SIG-M5 treated with dmso at 0.1 percent for 504 hours (cell line): ENCODE measurements at regions not wholly inside any gene's neighbourhood (a gene's known extent, or its start where the extent isn't known, plus 50 kb on each side); places are given as distances from the start of the nearest gene placed in this dataset.
"Not testable (repeated sequence)": the region's sequence is repeated elsewhere in the genome, so short reads cannot be mapped to it uniquely, and the experiment has no call there.

ENCODE experiments used
- DNase-seq: peaks from one replicate; lab custom pipeline; 2025; ENCODE audit not compliant: unreplicated experiment; lab: John Stamatoyannopoulos, UW

DNA sequence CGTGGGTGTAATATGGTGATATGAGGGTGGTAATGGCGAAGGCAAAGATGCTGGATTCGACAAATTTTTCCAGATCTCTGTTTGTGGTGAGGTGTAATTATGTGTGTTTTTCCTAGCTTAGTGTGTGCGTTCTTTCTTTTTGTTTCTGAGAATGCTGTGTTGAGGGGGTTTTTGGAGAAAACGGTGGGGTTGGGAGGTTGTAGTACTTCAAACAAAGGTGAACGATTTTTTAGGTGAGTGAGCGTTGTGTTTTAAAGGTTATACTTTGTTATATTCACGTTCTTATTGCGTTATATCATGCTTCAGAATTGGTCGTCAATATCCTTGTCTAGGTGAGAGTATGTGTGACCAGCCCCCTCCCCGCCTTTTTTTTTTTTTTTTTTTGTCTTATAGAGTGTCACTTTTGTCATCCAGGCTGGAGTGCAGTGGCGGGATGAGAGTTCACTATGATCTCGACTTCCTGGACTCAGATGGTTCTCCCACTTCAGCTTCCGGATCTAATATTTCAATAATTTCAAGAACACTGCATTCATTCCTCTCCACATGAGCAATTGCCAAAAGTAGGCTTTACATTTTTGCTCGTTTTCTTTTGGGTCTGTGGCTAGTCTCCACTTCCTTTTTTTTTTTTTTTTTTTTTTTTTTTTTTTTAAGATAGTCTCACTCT, 82.2 kb upstream of the RNU2-1 start:
- no peak for DNase-seq

DNA sequence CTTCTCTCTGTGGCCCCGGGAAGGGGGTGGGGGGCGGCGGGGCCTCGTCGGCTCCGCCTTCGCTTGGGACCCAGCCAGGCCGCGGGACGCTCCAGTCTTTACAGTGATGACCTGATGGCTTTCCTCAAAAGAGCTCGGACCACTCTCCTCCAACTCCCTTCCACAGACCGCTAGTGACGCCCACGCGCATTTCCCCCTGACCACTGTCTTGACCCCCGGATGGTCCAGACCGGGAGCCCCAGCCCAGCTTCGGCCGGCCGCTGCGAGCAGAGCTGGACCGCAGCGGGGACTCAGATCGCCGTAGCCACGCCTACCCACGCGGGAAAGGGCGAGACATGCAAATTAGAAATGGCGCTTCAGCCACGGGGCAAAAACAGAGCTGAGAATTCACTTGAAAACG, 81.6 kb upstream of the RNU2-1 start:
- no peak for DNase-seq

GRCh38 chr17:43314611-43315011, 80.8 kb upstream of the RNU2-1 start:
- DNase-seq = no peak

DNA sequence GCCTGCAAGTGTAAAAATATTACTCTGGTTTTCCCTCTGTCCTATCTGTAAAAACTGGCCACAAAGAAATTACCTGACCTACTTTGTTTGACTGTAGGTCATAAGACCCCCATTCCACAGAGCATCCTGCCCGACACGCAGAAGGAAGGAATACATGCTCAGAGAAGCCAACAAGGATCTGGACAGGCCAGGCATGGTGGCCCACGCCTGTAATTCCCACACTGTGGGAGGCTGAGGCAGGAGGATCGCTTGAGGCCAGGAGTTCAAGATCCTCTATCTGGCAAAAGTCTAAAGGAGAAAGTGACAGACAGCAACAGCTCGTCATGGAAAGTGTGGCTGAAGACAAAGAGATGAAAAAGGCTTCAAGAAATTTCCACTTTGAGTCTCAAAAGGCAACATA, 78.2 kb upstream of the RNU2-1 start:
- DNase-seq = no peak

- DNase-seq = no peak
Measured at GRCh38 chr17:43309505-43310332, 75.9 kb upstream of the RNU2-1 start.

- no peak for DNase-seq
Measured at GRCh38 chr17:43308999-43309398, 75.2 kb upstream of the RNU2-1 start.

DNA sequence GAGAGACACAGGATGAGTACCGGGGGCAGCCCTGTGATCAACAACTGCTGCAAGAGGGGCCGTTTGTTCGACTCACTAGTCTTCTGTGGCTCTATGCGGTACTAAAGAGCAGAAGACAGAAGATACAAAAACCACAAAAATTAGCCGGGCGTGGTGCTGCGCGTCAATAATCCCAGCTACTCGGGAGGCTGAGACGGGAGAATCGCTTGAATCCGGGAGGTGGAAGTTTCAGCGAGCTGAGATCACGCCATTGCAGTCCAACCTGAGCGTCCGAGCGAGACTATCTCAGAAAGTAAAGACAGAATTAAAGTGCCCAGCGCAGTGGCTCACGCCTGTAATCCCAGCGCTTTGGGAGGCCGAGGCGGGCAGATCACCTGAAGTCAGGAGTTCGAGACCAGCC, 71.0 kb upstream of the RNU2-1 start:
- not testable (repeated sequence) for DNase-seq

- DNase-seq = not testable (repeated sequence)
Measured at GRCh38 chr17:43303049-43303448, 69.3 kb upstream of the RNU2-1 start.

DNA sequence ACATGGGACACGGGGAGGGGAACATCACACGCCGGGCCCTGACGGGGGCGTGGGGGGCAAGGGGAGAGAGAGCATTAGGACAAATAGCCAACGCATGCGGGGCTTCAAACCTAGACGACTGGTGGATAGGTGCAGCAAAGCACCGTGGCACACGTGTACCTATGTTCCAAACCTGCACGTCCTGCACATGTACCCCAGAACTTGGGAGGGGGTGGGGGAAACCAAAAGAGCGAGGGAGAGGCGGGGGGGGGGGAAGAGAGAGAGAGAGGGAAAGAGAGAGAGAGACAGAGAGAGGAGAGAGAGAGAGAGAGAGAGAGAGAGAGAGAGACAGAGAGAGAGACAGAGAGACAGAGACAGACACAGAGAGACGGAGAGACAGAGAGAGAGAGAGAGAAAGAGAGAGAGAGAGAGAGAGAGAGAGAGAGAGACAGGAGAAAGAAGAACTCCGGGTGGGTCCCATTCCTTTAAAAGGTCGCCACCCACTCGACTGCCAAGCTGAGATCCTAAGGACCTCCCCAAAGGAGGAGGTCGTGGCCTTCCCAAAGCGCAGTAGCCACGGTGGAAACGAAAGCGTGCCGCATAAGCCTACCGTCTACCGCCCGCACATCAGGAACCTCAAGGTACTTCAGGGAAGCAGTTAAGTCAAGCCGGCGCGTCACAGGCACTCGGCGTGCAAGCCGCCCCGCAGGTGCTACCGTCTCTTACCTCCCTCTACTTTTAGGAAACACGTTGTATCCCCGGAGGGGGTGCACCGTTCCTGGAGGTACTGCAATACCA, 65.7 kb upstream of the RNU2-1 start:
- DNase-seq = not testable (repeated sequence)

DNA sequence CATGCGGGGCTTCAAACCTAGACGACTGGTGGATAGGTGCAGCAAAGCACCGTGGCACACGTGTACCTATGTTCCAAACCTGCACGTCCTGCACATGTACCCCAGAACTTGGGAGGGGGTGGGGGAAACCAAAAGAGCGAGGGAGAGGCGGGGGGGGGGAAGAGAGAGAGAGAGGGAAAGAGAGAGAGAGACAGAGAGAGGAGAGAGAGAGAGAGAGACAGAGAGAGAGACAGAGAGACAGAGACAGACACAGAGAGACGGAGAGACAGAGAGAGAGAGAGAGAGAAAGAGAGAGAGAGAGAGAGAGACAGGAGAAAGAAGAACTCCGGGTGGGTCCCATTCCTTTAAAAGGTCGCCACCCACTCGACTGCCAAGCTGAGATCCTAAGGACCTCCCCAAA, 55.9 kb upstream of the RNU2-1 start:
- not testable (repeated sequence) for DNase-seq

DNA sequence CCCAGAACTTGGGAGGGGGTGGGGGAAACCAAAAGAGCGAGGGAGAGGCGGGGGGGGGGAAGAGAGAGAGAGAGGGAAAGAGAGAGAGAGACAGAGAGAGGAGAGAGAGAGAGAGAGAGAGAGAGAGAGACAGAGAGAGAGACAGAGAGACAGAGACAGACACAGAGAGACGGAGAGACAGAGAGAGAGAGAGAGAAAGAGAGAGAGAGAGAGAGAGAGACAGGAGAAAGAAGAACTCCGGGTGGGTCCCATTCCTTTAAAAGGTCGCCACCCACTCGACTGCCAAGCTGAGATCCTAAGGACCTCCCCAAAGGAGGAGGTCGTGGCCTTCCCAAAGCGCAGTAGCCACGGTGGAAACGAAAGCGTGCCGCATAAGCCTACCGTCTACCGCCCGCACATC, 49.8 kb upstream of the RNU2-1 start:
- not testable (repeated sequence) for DNase-seq
